Panc1 (cell line): ENCODE measurements at regions not wholly inside any gene's neighbourhood (a gene's known extent, or its start where the extent isn't known, plus 50 kb on each side); places are given as distances from the start of the nearest gene placed in this dataset.

Source experiments
- ATAC-seq: fragments of 200-7000 bp; cut with Tn5 transposase; 2 replicates; pipeline ENCODE4 v1.9.1; 2020; ENCODE audit warnings: mild to moderate bottlenecking, moderate library complexity
- BruUV-seq: library from RNA; stranded (reverse); fragments of 400-500 nt; replicated peaks from 2 replicates; lab custom pipeline; 2021; lab: Mats Ljungman, UMichigan
- CTCF ChIA-PET: fragments of 300-600 bp; sonication (Branson Sonifier 250); formaldehyde crosslinking; loops from one replicate; lab custom pipeline; 2022; ENCODE audit warnings: antibody characterized with exemption; lab: Charles Lee
- POLR2A ChIA-PET: fragments of 300-600 bp; sonication (Branson Sonifier 250); formaldehyde crosslinking; loops from one replicate; lab custom pipeline; 2022; ENCODE audit warnings: antibody characterized with exemption; lab: Charles Lee
- DNase-seq: peaks from one replicate; pipeline ENCODE4 v3.0.0-alpha.2; 2010; ENCODE audit warnings: low read depth, low spot score
- H3K27ac ChIP-seq: 2 replicates; pipeline ENCODE4 v1.5.1; 2011; ENCODE audit warnings: mild to moderate bottlenecking, low read length, inconsistent platforms
- H3K27me3 ChIP-seq: fragments of 200-500 bp; sonication (Bioruptor generic); 2 replicates; pipeline ENCODE4 v1.6.0; 2014; ENCODE audit warnings: low read length, inconsistent platforms; ENCODE audit not compliant: control insufficient read depth, insufficient read depth
- H3K36me3 ChIP-seq: fragments of 200-500 bp; sonication (Bioruptor generic); 2 replicates; pipeline ENCODE4 v1.5.1; 2014; ENCODE audit warnings: inconsistent platforms, mild to moderate bottlenecking, low read length, moderate library complexity; ENCODE audit not compliant: control insufficient read depth, insufficient read depth
- H3K4me1 ChIP-seq: 2 replicates; pipeline ENCODE4 v1.5.1; 2011; ENCODE audit warnings: inconsistent platforms, mild to moderate bottlenecking, low read length, moderate library complexity; ENCODE audit not compliant: control insufficient read depth, insufficient read depth
- H3K4me3 ChIP-seq, 2 experiments: 2 replicates each; pipeline ENCODE4 v1.5.1; 2011 to 2012; ENCODE audit warnings: low read depth in 2 of 2, low read length in 2 of 2, mild to moderate bottlenecking in 2 of 2, inconsistent platforms in 1 of 2, moderate library complexity in 1 of 2
- H3K9me3 ChIP-seq: fragments of 200-500 bp; sonication (Bioruptor generic); 2 replicates; pipeline ENCODE4 v1.5.1; 2014; ENCODE audit warnings: low read depth, mild to moderate bottlenecking, inconsistent platforms, low read length, moderate library complexity; ENCODE audit not compliant: control insufficient read depth, insufficient read depth
- CTCF ChIP-seq: fragments of 450-650 bp; IDR thresholded peaks from 2 replicates; pipeline ENCODE4 v1.5.1; 2017; ENCODE audit warnings: mild to moderate bottlenecking
- POLR2AphosphoS5 ChIP-seq: IDR thresholded peaks from 2 replicates; pipeline ENCODE4 v1.6.1; 2012; ENCODE audit warnings: mild to moderate bottlenecking, low read depth, low read length, moderate library complexity
- REST ChIP-seq, 2 experiments: IDR thresholded peaks; 2 replicates each; pipeline ENCODE4 v1.6.1; 2011 to 2012; ENCODE audit warnings: low read depth in 2 of 2, control low read depth in 1 of 2, low read length in 1 of 2, mild to moderate bottlenecking in 1 of 2, moderate library complexity in 1 of 2; ENCODE audit not compliant: insufficient read depth in 1 of 2
- SIN3A ChIP-seq: IDR thresholded peaks from 2 replicates; pipeline ENCODE4 v1.6.1; 2012; ENCODE audit warnings: low read depth, mild to moderate bottlenecking, low read length, moderate library complexity, borderline replicate concordance; ENCODE audit not compliant: insufficient read depth
- TCF7L2 ChIP-seq: IDR thresholded peaks from 2 replicates; pipeline ENCODE4 v1.6.1; 2011; ENCODE audit warnings: mild to moderate bottlenecking, low read depth, low read length, inconsistent platforms
- in situ Hi-C: cut with HindIII; loops from 2 replicates; pipeline ENCODE4 v1.10.0; 2016; ENCODE audit warnings: low sequenced_read_pairs, low pct_unique_long_range_greater_than_20kb
- intact Hi-C: fragments of 100-400 bp; cut with micrococcal nuclease; formaldehyde crosslinking; loops from one replicate; pipeline ENCODE4 v1.10.0; 2022; ENCODE audit not compliant: unreplicated experiment

- no peaks in the 10 kb centered on the region for H3K4me1 ChIP-seq
- no peaks in the 10 kb centered on the region for H3K27me3 ChIP-seq
- no peaks in the 10 kb centered on the region for H3K9me3 ChIP-seq
- no peak overlapping the region for H3K4me3 ChIP-seq
- ChIA-PET POLR2A (no interaction called here), CTCF (no interaction called here)
- DNase-seq, result no peak
- intact Hi-C loops, result no loop called here
- TF ChIP-seq SIN3A, result no peak
- no peak for TF ChIP-seq TCF7L2
- no peak for TF ChIP-seq CTCF
- no peak for TF ChIP-seq REST (IDR thresholded peaks at IDR 0.05; ENCODE audit: insufficient read depth in 1 of 2, low read depth in 2 of 2, low read length in 1 of 2)
- no peak for TF ChIP-seq POLR2AphosphoS5
- no peak overlapping the region for H3K27ac ChIP-seq
- BruUV-seq, result no TSS peak
- H3K36me3 ChIP-seq, result no peaks in the 10 kb centered on the region
- no peak for ATAC-seq
- in situ Hi-C loops, result no loop called here
Measured at GRCh38 chr3:180288816-180289215, 252.1 kb upstream of the PEX5L start.

GRCh38 chr3:180290300-180290699 lies 253.6 kb upstream of the PEX5L start:
- no peak for TF ChIP-seq TCF7L2
- TF ChIP-seq SIN3A, result no peak
- no peak for TF ChIP-seq POLR2AphosphoS5
- no peak for TF ChIP-seq CTCF
- no peak for TF ChIP-seq REST (IDR thresholded peaks at IDR 0.05; ENCODE audit: insufficient read depth in 1 of 2, low read depth in 2 of 2, low read length in 1 of 2)
- no TSS peak for BruUV-seq
- no peak overlapping the region for H3K4me3 ChIP-seq
- intact Hi-C loops, result no loop called here
- no peaks in the 10 kb centered on the region for H3K4me1 ChIP-seq
- DNase-seq (no peak), ATAC-seq (no peak)
- ChIA-PET POLR2A (no interaction called here), CTCF (no interaction called here)
- no peak overlapping the region for H3K27ac ChIP-seq
- in situ Hi-C loops, result no loop called here
- H3K36me3 ChIP-seq, result no peaks in the 10 kb centered on the region
- no peaks in the 10 kb centered on the region for H3K27me3 ChIP-seq
- H3K9me3 ChIP-seq, result no peaks in the 10 kb centered on the region
